Naive B cell (primary cell): ENCODE measurements at regions not wholly inside any gene's neighbourhood (a gene's known extent, or its start where the extent isn't known, plus 50 kb on each side); places are given as distances from the start of the nearest gene placed in this dataset.

ENCODE experiments used
- ATAC-seq, 2 donors: fragments of 150-1000 bp; cut with Tn5 transposase; 2 replicates each; pipeline ENCODE4 v1.10.0; 2021; ENCODE audit warnings: low read depth in 2 of 2, mild to moderate bottlenecking in 2 of 2, moderate library complexity in 2 of 2
- DNase-seq: peaks from one replicate; pipeline ENCODE4 v3.0.0; 2022
- H3K27ac Mint-ChIP-seq, 6 donors: one replicate each; pipeline ENCODE4 v1.8.0; 2020 to 2022; ENCODE audit warnings: mild to moderate bottlenecking in 6 of 6, mixed read lengths in 6 of 6, moderate library complexity in 5 of 6, inconsistent platforms in 2 of 6
- H3K27me3 Mint-ChIP-seq, 3 donors: one replicate each; pipeline ENCODE4 v1.8.0; 2021 to 2022; ENCODE audit warnings: mixed read lengths in 3 of 3, mild to moderate bottlenecking in 1 of 3
- H3K36me3 Mint-ChIP-seq, 2 donors: one replicate each; pipeline ENCODE4 v1.8.0; 2020 to 2022; ENCODE audit warnings: mixed read lengths in 2 of 2, inconsistent platforms in 1 of 2, mild to moderate bottlenecking in 1 of 2
- H3K4me1 Mint-ChIP-seq, 3 donors: one replicate each; pipeline ENCODE4 v1.8.0; 2020 to 2022; ENCODE audit warnings: mixed read lengths in 3 of 3, inconsistent platforms in 1 of 3, mild to moderate bottlenecking in 1 of 3, moderate library complexity in 1 of 3
- H3K4me3 Mint-ChIP-seq, 8 donors: one replicate each; pipeline ENCODE4 v1.8.0; 2020 to 2022; ENCODE audit warnings: mild to moderate bottlenecking in 8 of 8, mixed read lengths in 8 of 8, moderate library complexity in 8 of 8, inconsistent platforms in 2 of 8
- H3K9me3 Mint-ChIP-seq, 7 donors: one replicate each; pipeline ENCODE4 v1.8.0; 2020 to 2022; ENCODE audit warnings: mixed read lengths in 7 of 7, mild to moderate bottlenecking in 5 of 7, inconsistent platforms in 2 of 7, moderate library complexity in 1 of 7

DNA sequence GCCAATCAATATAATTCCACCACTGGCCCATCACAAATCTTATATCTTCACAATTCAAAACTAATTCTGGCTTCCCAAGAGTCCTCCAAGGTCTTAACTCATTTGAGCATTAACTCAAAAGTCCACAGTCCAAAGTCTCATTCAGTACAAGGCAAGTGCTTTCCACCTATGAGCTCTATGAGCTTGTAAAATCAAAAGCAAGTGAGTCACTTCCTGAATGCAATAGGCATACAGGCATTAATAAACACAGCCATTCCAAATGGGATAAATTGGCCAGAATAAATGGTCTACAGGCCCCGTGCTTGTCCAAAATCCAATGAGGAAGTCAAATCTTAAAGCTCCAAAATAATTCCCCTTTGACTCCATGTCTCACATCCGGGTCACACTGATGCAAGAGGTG, 479.1 kb downstream of the KDM5D start:
- Mint-ChIP-seq H3K4me3 (no peak overlapping the region), H3K27me3 (no peaks in the 10 kb centered on the region), H3K4me1 (no peaks in the 10 kb centered on the region), H3K36me3 (no peaks in the 10 kb centered on the region), H3K27ac (no peak overlapping the region), H3K9me3 (no peaks in the 10 kb centered on the region)
- no peak for ATAC-seq
- no peak for DNase-seq

DNA sequence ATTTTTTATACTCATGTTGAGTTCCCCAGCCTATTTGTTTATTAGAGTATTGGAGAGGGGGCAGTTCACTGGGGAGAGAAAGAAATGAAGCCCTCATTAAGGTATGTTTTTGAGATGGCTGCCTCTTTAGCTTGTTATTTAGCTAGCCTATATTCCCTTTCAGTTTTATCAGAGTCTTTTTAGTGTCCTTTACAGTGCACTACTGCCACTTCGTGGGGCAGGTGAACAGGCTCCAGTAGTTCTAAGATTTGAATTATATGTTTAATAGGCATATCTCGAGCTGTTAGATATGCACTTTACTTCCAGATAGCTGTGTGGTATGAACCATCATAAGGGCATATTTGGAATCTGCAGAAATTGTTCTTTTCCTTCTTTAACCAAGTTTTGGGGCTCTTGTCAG, 482.2 kb downstream of the KDM5D start:
- no peak overlapping the region for H3K4me3 Mint-ChIP-seq
- ATAC-seq (no peak), DNase-seq (no peak)
- H3K36me3 Mint-ChIP-seq: no peaks in the 10 kb centered on the region
- no peaks in the 10 kb centered on the region for H3K9me3 Mint-ChIP-seq
- H3K4me1 Mint-ChIP-seq: no peaks in the 10 kb centered on the region
- H3K27ac Mint-ChIP-seq: no peak overlapping the region
- no peaks in the 10 kb centered on the region for H3K27me3 Mint-ChIP-seq

DNA sequence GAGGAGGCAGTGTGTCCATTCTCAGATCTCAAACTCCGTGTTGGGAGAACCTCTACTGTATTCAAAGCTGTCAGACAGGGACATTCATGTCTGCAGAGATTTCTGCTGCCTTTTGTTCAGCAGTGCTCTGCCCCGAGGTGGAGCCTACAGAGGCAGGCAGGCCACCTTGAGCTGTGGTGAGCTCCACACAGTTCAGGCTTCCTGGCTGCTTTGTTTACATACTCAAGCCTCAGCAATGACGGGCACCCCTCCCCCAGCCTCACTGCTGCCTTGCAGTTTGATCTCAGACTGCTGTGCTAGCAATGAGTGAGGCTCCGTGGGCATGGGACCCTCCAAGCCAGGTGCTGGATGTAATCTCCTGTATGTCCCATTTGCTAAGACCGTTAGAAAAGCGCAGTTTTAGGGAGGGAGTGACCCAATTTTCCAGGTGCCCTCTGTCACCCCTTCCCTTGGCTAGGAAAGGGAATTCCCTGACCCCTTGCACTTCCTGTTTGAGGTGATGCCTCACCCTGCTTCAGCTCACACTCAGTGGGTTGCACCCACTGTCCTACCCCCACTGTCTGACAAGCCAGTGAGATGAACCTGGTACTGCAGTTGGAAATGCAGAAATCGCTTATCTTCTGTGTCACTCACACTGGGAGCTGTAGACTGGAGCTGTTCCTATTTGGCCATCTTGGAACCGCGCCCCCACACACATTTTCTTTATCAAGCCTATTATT, 458.9 kb upstream of the HSFY2 start:
- DNase-seq (no peak), ATAC-seq (peak in 1 of 2 donors; percentile 66)
- Mint-ChIP-seq H3K9me3 (no peaks in the 10 kb centered on the region), H3K4me1 (no peaks in the 10 kb centered on the region), H3K27ac (no peak overlapping the region), H3K36me3 (no peaks in the 10 kb centered on the region), H3K4me3 (peak overlapping the region in 1 of 8 donors; percentile 58), H3K27me3 (no peaks in the 10 kb centered on the region)

DNA sequence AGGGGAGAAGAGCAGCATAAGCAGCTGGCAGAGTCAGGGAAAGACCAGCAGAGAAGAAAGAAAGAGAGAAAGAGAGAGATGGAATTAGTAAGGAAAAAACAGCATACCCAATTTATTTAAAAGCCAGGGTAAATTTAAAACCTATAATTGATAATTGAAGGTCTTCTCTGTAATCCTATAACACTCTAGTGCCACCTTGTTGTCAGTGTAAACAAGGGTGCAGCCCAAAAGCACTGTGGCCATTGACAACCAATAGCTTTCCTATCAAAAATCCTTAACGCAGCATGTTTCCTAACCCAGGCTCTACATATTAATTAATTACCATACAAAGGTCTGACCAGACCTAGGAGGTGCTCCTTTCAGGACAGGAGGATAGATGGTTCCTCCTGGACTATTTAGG, 447.2 kb upstream of the HSFY2 start:
- H3K4me1 Mint-ChIP-seq: peaks cover 0 to 5% (median 0%) of the 10 kb centered on the region in 3 donors
- no peaks in the 10 kb centered on the region for H3K36me3 Mint-ChIP-seq
- no peak overlapping the region for H3K4me3 Mint-ChIP-seq
- H3K27ac Mint-ChIP-seq: no peak overlapping the region
- DNase-seq (no peak), ATAC-seq (no peak)
- peaks cover 0 to 15% (median 0%) of the 10 kb centered on the region in 3 donors for H3K27me3 Mint-ChIP-seq
- H3K9me3 Mint-ChIP-seq: peaks cover 0 to 7% (median 0%) of the 10 kb centered on the region in 7 donors

DNA sequence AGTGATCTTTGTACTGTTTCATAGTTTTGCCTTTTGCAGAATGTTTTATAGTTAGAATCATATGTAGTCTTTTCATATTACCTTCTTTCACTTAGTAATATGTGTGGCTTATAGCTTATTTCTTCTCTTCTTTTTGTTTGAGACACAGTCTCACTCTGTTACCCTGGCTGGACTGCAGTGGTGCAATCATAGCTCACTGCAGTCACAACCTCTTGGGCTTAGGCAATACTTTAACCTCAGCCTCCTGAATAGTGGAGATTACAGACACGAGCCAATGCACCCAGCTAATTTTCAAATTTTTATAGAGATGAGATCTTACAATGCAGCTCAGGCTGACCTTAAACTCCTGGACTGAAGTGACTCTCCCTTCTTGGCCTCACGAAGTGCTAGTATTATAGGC, 435.4 kb upstream of the HSFY2 start:
- DNase-seq: no peak
- no peak overlapping the region for H3K4me3 Mint-ChIP-seq
- ATAC-seq: no peak
- H3K36me3 Mint-ChIP-seq: no peaks in the 10 kb centered on the region
- no peaks in the 10 kb centered on the region for H3K9me3 Mint-ChIP-seq
- H3K4me1 Mint-ChIP-seq: no peaks in the 10 kb centered on the region
- H3K27me3 Mint-ChIP-seq: no peaks in the 10 kb centered on the region
- no peak overlapping the region for H3K27ac Mint-ChIP-seq

DNA sequence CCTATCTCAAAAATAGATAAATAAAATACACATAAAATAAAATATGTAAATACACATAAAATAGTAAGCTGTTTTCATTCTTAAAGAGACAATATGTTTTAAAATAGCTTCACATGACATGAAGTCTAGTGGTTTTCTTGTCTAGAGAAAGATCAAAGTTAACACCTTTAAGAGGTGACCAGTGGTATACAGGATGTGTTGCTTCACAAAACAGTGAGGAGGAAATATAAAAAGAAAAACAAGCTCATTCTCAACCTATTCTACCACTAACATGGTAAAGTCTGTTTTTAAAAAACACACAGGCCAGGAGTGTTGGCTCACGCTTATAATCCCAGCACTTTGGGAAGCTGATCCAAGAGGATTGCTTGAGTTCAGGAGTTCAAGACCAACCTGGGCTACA, 433.5 kb upstream of the HSFY2 start:
- no peak overlapping the region for H3K27ac Mint-ChIP-seq

DNA sequence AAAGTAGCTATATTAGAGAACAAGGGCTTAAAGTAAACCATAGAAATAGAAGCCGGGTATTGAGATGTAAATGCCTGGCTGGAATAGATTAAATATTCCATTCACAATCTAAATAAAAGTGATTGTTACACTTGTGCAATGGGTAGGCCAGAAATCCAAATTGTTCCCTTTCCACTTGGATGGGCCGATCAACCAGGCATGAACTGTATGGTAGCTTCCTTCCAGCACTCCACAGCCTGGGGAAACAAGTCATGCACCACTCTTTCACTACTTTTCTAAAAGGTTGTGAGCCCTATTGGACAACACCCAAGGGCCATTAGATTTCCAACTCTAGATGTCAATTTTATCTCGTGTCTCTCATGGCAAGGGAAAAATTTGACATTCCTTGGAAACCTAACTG, 407.3 kb upstream of the HSFY2 start:
- Mint-ChIP-seq H3K9me3 (peaks cover 0 to 9% (median 0%) of the 10 kb centered on the region in 7 donors), H3K4me1 (no peaks in the 10 kb centered on the region), H3K27ac (no peak overlapping the region), H3K4me3 (no peak overlapping the region), H3K36me3 (no peaks in the 10 kb centered on the region), H3K27me3 (no peaks in the 10 kb centered on the region)
- ATAC-seq (no peak), DNase-seq (no peak)

More for the DNA sequence above, 433.5 kb upstream of the HSFY2 start:
- ATAC-seq: no peak
- peaks cover 0 to 7% (median 0%) of the 10 kb centered on the region in 3 donors for H3K4me1 Mint-ChIP-seq
- no peak overlapping the region for H3K4me3 Mint-ChIP-seq
- peaks cover 0 to 4% (median 0%) of the 10 kb centered on the region in 3 donors for H3K27me3 Mint-ChIP-seq
- no peak for DNase-seq
- H3K36me3 Mint-ChIP-seq: no peaks in the 10 kb centered on the region
- no peaks in the 10 kb centered on the region for H3K9me3 Mint-ChIP-seq

DNA sequence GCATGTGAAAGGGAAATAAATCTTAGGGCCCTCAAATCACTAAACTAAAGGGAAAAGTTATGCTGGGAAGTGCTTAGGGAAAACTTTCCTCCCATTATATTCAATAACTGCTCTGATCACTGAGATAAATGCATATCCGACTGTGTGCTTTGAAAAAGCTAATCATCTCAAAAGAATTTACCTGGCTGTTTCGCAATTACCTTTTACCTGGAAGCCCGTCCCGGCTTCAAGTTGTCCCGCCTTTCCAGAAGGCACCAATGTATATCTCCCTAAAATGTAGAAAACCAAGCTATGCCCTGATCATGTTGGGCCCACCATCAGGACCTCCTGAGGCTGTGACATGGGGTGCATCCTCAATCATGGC, 394.6 kb upstream of the HSFY2 start:
- Mint-ChIP-seq H3K36me3 (no peaks in the 10 kb centered on the region), H3K9me3 (peaks cover 0 to 2% (median 0%) of the 10 kb centered on the region in 7 donors), H3K27me3 (no peaks in the 10 kb centered on the region), H3K27ac (no peak overlapping the region), H3K4me1 (no peaks in the 10 kb centered on the region), H3K4me3 (no peak overlapping the region)
- DNase-seq: no peak
- no peak for ATAC-seq

DNA sequence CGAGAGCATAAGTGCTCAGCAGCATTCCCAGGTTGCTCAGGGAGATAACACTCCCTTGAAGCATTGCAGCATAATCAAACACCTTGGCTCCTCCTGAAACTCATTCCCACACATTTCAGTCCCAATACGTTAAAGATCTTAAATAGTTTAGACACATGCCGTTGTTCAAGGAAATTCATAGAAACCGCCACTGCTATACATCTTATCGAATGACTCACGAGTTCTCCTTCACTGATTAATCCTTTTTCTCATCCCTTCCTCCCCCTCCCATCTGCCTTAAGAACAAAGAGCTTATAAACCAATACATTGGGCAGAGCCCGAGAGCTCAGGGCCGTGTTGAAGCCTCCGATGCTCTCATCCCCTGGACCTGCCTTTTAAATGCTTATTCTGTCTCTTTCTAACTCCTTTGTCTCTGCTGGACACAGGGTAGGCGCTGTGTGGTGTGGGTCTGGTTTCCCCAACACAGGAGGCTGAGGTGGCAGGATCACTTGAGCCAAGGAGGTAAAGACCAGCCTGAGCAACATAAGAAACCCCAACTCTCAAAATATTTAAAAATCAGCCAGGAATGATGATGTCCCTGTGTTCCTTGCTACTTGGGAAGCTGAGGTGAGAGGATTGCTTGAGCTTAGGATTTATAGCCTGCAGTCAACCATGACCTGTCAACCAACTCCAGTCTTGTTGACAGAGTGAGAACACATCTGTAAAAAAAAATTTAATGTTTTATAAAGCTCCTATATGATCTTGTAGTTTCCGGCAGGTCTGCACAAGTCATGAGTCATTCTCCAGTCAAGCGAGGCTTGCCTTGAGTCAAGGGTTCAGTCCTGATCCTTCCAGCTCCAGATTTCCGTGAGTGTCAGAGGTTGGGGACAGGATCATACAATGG, 394.0 kb upstream of the HSFY2 start:
- no peak for ATAC-seq
- DNase-seq: no peak
- H3K27ac Mint-ChIP-seq: no peak overlapping the region
- H3K4me3 Mint-ChIP-seq: no peak overlapping the region
- H3K27me3 Mint-ChIP-seq: no peaks in the 10 kb centered on the region
- no peaks in the 10 kb centered on the region for H3K4me1 Mint-ChIP-seq
- H3K9me3 Mint-ChIP-seq: peaks cover 0 to 2% (median 0%) of the 10 kb centered on the region in 7 donors
- no peaks in the 10 kb centered on the region for H3K36me3 Mint-ChIP-seq

DNA sequence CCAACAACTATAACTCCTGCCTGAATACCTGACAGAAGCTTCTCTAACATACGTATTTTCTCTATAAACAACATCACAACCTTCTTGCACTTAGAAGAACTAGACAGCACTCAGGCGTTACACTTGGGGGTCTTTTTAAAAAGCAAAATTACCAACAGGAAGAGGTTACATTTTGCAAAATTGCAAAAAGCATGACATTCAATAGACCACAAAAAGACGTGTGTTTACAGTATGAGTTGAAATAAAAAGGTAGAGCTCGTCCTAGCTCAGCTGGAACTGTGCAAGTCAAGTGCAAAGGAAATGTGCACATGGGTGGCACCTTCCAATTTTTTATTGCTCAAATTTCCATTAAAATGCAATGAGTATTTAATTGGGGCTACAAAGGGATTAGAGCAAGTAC, 375.2 kb upstream of the HSFY2 start:
- no peak overlapping the region for H3K27ac Mint-ChIP-seq
- no peaks in the 10 kb centered on the region for H3K36me3 Mint-ChIP-seq
- no peaks in the 10 kb centered on the region for H3K4me1 Mint-ChIP-seq
- H3K4me3 Mint-ChIP-seq: no peak overlapping the region
- peaks cover 0 to 7% (median 0%) of the 10 kb centered on the region in 3 donors for H3K27me3 Mint-ChIP-seq
- DNase-seq: no peak
- peaks cover 0 to 1% (median 0%) of the 10 kb centered on the region in 7 donors for H3K9me3 Mint-ChIP-seq
- ATAC-seq: no peak

DNA sequence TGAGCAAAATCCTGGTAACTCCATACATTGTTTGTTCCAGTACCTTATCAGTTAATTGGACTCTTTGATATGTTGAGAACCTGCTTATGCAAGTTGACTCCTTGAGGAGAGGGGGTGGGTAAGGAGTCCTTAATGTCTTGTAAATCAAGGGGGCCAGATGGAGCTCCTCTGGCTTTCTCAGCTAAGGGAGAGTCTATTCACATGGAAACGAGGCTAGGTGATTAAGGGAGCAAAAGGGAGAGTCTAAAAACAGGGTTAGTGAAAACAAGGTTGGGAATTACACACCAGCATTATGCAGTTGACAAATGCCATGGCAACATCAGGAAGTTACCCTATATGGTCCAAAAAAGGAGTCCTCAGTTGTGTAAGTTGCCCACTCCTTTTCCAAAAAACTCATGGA, 372.8 kb upstream of the HSFY2 start:
- H3K27me3 Mint-ChIP-seq: peaks cover 0 to 7% (median 0%) of the 10 kb centered on the region in 3 donors
- H3K27ac Mint-ChIP-seq: no peak overlapping the region
- ATAC-seq (no peak), DNase-seq (no peak)
- no peaks in the 10 kb centered on the region for H3K9me3 Mint-ChIP-seq
- H3K4me1 Mint-ChIP-seq: no peaks in the 10 kb centered on the region
- H3K4me3 Mint-ChIP-seq: no peak overlapping the region
- H3K36me3 Mint-ChIP-seq: no peaks in the 10 kb centered on the region

DNA sequence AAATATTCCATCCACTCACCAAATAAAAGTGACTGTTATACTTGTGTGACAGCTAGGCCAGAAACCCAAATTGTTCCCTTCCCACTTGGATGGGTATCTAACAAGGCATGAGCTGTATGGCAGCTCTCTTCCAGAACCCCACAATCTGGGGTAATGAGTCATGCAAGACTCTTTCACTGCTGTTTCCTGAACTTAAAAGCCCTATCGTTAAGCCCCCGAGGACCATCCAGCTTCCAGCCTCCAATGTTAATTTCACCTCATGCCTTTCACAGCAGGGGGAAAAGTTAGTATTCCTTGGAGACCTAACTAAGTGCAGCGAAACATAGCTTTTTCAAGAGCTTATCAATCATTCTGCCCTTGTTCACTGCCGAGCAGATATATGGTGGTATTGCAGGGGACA, 368.6 kb upstream of the HSFY2 start:
- Mint-ChIP-seq H3K27ac (no peak overlapping the region), H3K36me3 (no peaks in the 10 kb centered on the region), H3K4me1 (no peaks in the 10 kb centered on the region), H3K9me3 (peaks cover 0 to 7% (median 0%) of the 10 kb centered on the region in 7 donors), H3K4me3 (no peak overlapping the region), H3K27me3 (peaks cover 0 to 21% (median 5%) of the 10 kb centered on the region in 3 donors)
- ATAC-seq: no peak
- no peak for DNase-seq

DNA sequence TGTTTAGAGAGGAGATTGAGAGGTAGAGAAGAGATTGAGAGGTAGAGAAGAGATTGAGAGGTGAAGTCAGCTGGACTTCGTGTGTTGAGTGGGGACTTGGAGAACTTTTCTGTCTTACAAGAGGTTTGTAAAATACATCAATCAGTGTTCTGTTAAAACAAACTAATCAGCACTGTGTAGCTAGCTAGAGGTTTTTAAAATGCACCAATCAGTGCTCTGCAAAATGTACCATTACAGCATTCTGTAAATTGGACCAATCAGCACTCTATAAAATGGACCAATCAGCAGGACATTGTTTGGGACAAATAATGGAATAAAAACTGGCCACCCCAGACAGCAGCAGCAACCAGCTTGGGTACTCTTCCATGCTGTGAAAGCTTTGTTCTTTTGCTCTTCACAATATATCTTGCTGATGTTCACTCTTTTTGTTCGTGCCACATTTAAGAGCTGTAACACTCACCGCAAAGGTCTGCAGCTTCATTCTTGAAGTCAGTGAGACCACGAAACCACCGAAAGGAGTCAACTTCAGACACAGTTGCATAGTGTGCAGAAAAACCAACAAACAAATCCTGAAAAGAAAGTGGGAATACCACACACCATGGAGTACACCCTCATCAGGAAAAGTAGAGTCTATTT, 366.9 kb upstream of the HSFY2 start:
- peaks cover 0 to 18% (median 5%) of the 10 kb centered on the region in 3 donors for H3K27me3 Mint-ChIP-seq
- no peak overlapping the region for H3K27ac Mint-ChIP-seq

DNA sequence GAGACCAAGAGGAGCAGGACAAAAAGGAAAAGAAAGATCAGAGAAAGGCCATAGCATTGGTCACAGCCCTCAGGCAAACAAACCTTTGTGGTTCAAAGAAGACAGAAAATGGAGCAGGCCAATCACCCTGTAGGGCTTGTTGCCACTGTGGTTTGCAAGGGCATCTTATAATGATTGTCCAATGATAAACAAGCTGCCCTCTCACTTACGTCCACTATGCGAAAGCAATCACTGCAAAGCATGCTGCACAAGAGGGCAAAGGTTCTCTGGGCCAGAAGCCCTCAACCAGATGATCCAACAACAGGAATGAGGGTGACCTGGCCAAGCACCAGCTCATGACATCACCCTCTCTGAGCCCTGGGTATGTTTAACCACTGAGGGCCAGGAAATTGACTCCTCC, 360.9 kb upstream of the HSFY2 start:
- peaks cover 0 to 17% (median 0%) of the 10 kb centered on the region in 3 donors for H3K27me3 Mint-ChIP-seq

More for the DNA sequence above, 366.9 kb upstream of the HSFY2 start:
- Mint-ChIP-seq H3K9me3 (peaks cover 0 to 7% (median 0%) of the 10 kb centered on the region in 7 donors), H3K4me1 (no peaks in the 10 kb centered on the region), H3K36me3 (no peaks in the 10 kb centered on the region), H3K4me3 (no peak overlapping the region)
- ATAC-seq (no peak), DNase-seq (no peak)

More for the DNA sequence above, 360.9 kb upstream of the HSFY2 start:
- no peak for ATAC-seq
- no peaks in the 10 kb centered on the region for H3K4me1 Mint-ChIP-seq
- H3K36me3 Mint-ChIP-seq: no peaks in the 10 kb centered on the region
- no peak for DNase-seq
- H3K27ac Mint-ChIP-seq: no peak overlapping the region
- no peak overlapping the region for H3K4me3 Mint-ChIP-seq
- H3K9me3 Mint-ChIP-seq: peaks cover 0 to 5% (median 0%) of the 10 kb centered on the region in 7 donors
